ENCODE measurements at regions not wholly inside any gene's neighbourhood (a gene's known extent, or its start where the extent isn't known, plus 50 kb on each side); places are given as distances from the start of the nearest gene placed in this dataset.

- H3K56ac ChIP-seq (replicated peaks; ENCODE audit: insufficient read length, low read depth, low read length): no peak overlapping the region
- no peak overlapping the region for H2AK5ac ChIP-seq (ENCODE audit: low read depth, low read length)
- H2BK120ac ChIP-seq (replicated peaks; ENCODE audit: low read depth, low read length): no peak overlapping the region
- H3K9ac ChIP-seq (replicated peaks in 1 of 4; ENCODE audit: extremely low read depth in 1 of 4, low read depth in 3 of 4, low read length in 3 of 4): no peak overlapping the region
- no peak overlapping the region for H3K4me2 ChIP-seq (ENCODE audit: insufficient read depth in 1 of 2, low read depth in 2 of 2, low read length in 2 of 2)
- no peaks in the 10 kb centered on the region for H4K20me1 ChIP-seq (replicated peaks in 1 of 2; ENCODE audit: control insufficient read depth in 1 of 2, insufficient read depth in 2 of 2, low read length in 2 of 2)
- no peaks in the 10 kb centered on the region for H3K79me1 ChIP-seq (ENCODE audit: low read depth, low read length)
- no peaks in the 10 kb centered on the region for H3K23me2 ChIP-seq (ENCODE audit: low read depth, low read length)
- H3K4me1 ChIP-seq (replicated peaks in 1 of 4; ENCODE audit: control insufficient read depth in 3 of 4, insufficient read depth in 4 of 4, low read length in 3 of 4): no peaks in the 10 kb centered on the region
- H3K4me3 ChIP-seq (ENCODE audit: extremely low read depth in 1 of 4, insufficient read depth in 2 of 4, low read depth in 3 of 4, low read length in 4 of 4): no peak overlapping the region
- H2AFZ ChIP-seq (ENCODE audit: low read length): no peak overlapping the region
- no peak overlapping the region for H4K5ac ChIP-seq (ENCODE audit: insufficient read length, low read depth, low read length)
- no peak for FAIRE-seq
- ChIA-PET CTCF (ENCODE audit: partially characterized antibody) (interaction anchor here (1.3 to 1.4 kb wide), 2 partner anchors 26 to 326 kb away, joined by 3 read pairs; no protein-coding TSS in a partner anchor), POLR2A (ENCODE audit: partially characterized antibody) (no interaction called here)
- no peak overlapping the region for H3K18ac ChIP-seq (ENCODE audit: extremely low read depth, low read length)
- TF ChIP-seq BACH1 (IDR thresholded peaks at IDR 0.05; ENCODE audit: low read length) (no peak), HDAC2 (IDR thresholded peaks at IDR 0.05; ENCODE audit: borderline replicate concordance in 1 of 2, low read depth in 2 of 2, low read length in 2 of 2) (no peak), CHD1 (IDR thresholded peaks at IDR 0.05; ENCODE audit: low read depth, low read length) (no peak), TEAD4 (IDR thresholded peaks at IDR 0.05; ENCODE audit: low read depth, low read length) (no peak), SP2 (IDR thresholded peaks at IDR 0.05; ENCODE audit: low read length) (no peak), CBX5 (IDR thresholded peaks at IDR 0.05; ENCODE audit: low read depth, low read length) (no peak), HDAC6 (IDR thresholded peaks at IDR 0.05; ENCODE audit: low read depth, low read length) (no peak), KDM1A (IDR thresholded peaks at IDR 0.05; ENCODE audit: borderline replicate concordance, low read length) (no peak), NRF1 (IDR thresholded peaks at IDR 0.05; ENCODE audit: low read depth, low read length) (no peak)
- H3K27me3 ChIP-seq (replicated peaks in 1 of 4; ENCODE audit: control insufficient read depth in 3 of 4, extremely low read depth in 1 of 4, insufficient read depth in 3 of 4, low read length in 3 of 4): no peaks in the 10 kb centered on the region
- no peaks in the 10 kb centered on the region for H3K9me3 ChIP-seq (ENCODE audit: insufficient read depth in 2 of 2, low read depth in 1 of 2, low read length in 1 of 2)
- H3K36me3 ChIP-seq (ENCODE audit: control insufficient read depth in 2 of 4, insufficient read depth in 4 of 4, low read length in 3 of 4): no peaks in the 10 kb centered on the region
- H3K4ac ChIP-seq (replicated peaks; ENCODE audit: insufficient read length, low read depth, low read length): no peak overlapping the region
- no peak overlapping the region for H2BK12ac ChIP-seq (ENCODE audit: low read depth, low read length)
- no peak overlapping the region for H2BK15ac ChIP-seq (ENCODE audit: low read length)
- H2BK5ac ChIP-seq (ENCODE audit: low read depth, low read length): no peak overlapping the region
- H3K27ac ChIP-seq (ENCODE audit: low read depth, low read length): no peak overlapping the region
- no peak overlapping the region for H4K91ac ChIP-seq (replicated peaks; ENCODE audit: insufficient read length, low read length)
- H2BK20ac ChIP-seq (ENCODE audit: low read length): no peak overlapping the region
- H3K23ac ChIP-seq (ENCODE audit: insufficient read length): no peak overlapping the region
- DNase-seq (ENCODE audit: low read depth in 1 of 2, low spot score in 2 of 2): no peak
- WGBS, 2 experiments (ENCODE audit: extremely low coverage in 1 of 2, insufficient coverage in 1 of 2, insufficient read length in 1 of 2, insufficient replicate concordance in 2 of 2, low coverage in 1 of 2, low lambda C conversion rate in 2 of 2, missing lambda C conversion rate in 1 of 2): 84% methylated on average over 3 of the region's 3 CpGs; no CpG with 5 or more reads in 1 of the 2 experiments
- H4K8ac ChIP-seq (ENCODE audit: extremely low read depth, insufficient read depth, low read length): no peak overlapping the region
- no peak overlapping the region for H3K14ac ChIP-seq (ENCODE audit: insufficient read length)
- no peaks in the 10 kb centered on the region for H3K79me2 ChIP-seq (ENCODE audit: control insufficient read depth in 1 of 2, insufficient read depth in 2 of 2, low read length in 2 of 2)
Observed at GRCh38 chr1:218656301-218657037, 311.3 kb downstream of the TGFB2 start.
